GM21723 (cell line): ENCODE measurements at regions not wholly inside any gene's neighbourhood (a gene's known extent, or its start where the extent isn't known, plus 50 kb on each side); places are given as distances from the start of the nearest gene placed in this dataset.
"Not testable (repeated sequence)": the region's sequence is repeated elsewhere in the genome, so short reads cannot be mapped to it uniquely, and the experiment has no call there.

Experiments used
- ATAC-seq: cut with Tn5 transposase; IDR thresholded peaks from one replicate; pipeline ENCODE4 v1.9.1; 2021; ENCODE audit warnings: mild to moderate bottlenecking, moderate library complexity; ENCODE audit not compliant: unreplicated experiment

DNA sequence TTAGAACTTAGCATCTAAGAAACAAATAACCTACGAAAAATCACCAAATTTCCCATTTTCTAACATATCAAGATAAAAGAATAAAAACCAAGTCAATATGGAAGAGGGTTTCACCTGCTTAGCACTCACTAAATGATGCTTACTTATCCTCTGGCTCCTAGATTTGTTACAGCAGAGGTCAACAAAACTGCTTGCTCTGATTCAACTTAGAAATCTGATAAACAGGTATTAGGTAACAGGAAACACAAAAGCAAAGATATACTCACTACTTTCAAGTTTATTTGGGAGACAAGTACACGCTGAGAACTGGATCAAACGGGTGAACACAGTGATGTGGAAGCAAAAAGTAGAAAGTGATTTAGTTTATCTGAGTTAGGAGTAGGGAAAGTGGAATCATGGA is 235.7 kb upstream of the TARS1 start:
- no peak for ATAC-seq

DNA sequence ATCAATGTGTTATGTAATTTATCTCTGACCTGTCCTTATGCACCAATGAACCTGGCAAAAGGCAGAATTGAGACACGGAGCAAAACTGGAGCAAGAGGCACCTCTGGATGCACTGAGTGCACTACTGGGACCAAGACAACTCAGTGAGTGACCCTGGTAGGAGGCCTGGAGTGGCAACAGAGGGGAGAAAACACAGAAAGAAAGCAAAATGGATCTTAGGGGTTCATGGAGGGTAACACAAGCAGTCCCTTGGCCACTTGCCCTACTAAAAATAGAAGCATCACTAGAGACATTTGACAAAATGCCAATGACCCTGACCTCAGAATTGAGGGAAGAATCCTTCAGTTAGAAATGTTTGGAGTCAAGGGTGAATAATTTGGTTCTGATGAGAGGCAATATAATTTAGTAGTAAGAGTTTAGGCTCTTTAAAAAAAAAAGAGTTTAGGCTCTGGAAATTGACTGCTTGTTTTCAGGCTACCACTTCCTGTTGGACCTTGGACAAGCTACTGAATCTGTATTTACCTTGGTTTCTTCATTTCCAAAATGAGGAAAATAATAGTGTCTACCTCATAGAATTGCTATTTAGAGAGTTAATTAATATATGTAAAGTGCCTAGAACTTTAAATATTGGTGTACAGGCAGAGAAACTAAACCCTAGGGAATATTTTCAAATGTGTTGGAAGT is 234.9 kb upstream of the TARS1 start:
- no peak for ATAC-seq

DNA sequence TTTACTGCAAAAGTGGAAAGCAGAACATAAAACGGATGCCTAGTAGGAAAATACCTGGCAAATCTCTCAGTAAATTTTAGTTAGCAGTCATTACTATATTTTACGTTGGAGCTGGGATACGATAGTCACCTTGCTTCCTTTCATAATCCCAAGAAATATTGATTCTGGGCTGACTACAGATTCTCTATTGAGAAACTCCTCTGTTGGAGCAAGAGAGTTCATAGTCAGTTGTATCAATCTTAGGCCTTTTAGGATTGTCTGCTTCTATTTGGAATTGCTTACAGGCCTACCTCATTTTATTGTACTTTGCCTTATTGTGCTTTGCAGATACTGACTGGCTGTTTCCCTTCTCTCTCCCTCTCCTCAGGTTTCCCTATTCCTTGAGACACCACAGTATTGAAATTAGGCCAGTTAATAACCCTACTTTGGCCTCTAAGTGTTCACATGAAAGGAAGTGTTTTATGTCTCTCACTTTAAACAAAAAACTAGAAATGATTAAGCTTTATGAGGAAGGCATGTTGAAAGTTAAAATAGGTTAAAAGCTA is 233.7 kb upstream of the TARS1 start:
- no peak for ATAC-seq

DNA sequence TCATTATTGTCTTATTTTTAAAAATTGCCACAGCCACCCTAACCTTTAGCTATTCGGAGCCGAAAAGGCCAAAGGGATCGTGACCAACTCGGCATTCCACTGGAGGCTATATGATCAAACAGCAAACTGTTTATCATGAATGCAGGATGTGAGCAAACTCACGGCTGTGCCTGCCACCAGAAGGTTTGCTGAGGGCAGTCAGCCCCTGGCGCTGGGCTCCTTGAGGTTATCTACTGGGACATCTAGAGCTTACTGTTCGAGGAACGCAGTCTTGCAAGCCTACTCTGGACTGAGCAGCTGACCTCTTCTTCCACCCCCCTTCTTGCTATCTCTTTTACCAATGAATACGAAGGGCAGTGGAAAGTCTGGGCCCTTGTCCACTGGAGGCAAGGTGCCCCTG is 231.5 kb upstream of the TARS1 start:
- no peak for ATAC-seq

DNA sequence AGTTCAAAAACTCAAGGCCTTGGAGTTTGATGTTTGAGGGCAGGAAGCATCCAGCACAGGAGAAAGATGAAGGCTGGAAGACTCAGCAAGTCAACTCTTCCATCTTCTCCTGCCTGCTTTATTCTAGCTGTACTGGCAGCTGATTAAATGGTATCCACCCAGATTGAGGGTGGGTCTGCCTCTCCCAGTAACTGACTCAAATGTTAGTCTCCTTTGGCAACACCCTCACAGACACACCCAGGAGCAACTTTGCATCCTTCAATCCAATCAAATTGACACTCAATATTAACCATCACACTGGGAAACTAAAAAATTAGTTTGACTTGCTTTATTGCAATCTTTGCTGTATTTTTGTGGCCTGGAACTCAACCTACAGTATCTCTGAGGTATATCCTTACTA is 230.5 kb upstream of the TARS1 start:
- ATAC-seq, result not testable (repeated sequence)

DNA sequence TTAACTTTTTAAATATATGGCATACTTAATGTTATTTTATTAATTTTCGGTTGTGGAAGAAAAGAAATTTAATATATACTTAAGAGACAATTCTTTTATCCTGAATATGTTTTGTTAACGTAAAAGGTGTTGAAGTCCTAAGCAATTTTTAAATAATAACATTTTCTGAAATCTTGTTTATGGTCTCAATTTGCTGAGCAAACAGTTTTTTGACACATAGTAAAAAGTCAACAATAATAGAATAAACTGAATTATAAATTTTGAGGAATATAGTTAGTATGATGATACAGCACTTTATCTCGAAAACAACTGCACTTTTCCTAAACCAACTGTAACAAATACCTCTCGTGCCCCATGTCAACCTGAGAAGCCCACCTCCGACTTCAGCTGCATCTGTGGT is 229.8 kb upstream of the TARS1 start:
- no peak for ATAC-seq

DNA sequence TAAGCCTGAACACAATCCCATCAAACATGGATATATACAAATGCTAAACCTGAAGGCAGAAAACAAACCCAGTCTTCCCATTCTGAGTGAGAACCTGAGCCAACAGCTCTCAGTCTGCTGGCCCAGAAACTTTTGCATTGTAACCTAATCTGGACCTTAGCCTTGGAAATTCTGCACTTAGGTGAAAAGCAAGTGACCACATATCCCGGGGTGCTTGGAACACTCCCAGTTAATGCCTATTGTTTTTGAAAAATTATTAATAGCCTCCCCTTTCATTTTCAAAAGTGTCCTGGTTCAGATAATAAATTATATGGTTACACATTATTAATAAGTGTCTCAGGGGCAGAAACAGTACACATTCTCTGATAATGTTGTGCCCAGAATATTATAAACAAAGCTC is 228.3 kb upstream of the TARS1 start:
- no peak for ATAC-seq

DNA sequence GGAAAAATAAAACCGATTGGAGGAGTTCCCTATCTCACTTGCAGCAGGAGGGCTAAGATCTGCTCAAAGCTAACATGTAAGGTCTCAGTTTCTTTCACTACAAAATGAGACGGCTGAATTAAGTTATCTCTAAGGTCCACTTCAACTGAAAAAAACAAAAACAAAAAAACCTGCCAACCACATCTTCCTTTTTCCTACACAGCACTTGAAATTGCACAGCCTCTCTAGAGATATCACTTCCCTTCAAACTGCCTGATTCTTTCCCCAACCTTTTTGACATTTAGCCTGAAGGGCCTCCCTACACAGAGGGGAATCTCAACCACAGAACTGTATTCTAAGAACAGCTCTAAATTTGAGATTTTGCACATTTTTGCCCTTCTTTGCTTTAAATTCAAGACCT is 227.9 kb upstream of the TARS1 start:
- no peak for ATAC-seq

DNA sequence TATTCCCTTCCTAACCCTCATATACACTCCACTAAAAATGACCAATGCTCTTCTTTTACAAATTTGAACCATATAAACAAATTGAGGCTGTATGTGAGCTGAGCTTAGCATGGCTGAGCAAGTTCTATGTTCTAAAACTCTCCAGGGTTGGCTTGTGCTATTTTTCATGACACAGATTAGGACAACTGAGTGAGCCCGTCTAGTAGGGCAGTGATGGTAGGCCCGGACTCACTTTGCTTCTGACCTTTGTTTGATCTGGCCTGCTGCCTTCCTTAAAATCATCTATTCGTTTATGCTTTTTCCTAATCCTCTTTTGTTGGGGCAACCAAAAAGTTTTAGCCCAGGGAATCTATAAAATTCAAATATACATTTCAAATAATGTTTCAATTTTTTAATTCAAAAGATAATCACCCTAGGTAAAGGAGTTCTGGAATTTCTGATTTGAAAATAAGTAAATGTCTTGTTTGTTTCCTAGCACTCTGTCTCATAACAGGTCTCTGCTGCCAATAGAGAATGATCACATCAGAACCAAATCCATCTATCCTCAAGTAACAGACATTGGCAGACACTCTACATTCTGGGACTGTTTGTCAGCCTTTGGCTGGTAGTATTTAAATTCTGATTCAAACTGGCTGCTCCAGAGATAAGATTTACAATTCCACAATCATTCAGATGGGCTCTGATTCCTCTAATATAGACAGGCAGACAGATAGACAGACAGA is 217.0 kb upstream of the TARS1 start:
- no peak for ATAC-seq

DNA sequence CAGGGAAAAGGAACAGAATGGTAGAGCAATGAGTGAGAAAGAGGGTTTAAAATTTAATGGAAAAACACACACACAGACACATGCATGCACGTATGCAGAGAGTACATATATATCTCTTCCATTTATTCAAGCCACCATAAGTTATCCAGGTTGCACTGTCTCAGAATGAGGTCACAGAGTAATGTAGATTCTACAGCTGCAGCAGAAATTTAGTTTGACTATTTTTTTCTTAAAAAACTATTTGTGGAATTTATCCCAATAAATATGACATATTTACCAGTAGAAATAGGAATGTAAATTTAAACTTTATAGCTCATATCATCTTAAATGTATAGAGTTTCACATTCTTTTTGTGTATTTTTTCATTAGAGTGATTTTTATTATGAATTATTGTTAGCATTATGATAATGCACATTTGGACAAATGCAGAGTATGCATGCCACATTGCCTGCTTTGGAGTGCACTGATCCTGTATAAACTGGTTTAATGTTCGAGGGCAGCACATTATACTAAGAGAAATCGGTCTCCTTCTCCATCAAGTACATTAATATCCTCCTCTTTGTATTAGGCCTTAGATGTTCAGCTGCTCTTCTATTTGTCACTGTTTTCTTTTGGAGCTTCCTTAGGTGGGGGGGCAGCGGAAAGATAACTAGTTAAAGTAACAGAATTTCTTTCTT is 216.3 kb upstream of the TARS1 start:
- ATAC-seq, result no peak

DNA sequence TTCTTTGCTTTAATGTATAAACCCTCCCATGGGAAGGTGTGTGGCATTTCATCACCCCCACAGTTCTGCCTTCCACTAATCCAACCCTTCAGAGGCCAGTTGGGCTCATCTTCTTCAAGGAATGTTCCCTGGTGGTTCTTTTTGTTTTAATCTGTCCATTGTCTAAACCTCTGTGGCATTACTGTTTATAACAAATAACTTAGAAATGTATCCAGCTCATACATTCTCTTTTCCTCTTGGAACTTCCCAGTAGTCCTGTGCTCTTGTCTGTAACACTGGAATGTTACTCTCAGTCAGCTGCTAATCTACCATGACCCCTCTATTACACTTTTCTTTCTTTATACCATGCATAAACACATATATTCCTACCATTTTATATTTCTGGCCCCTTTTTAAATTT is 213.5 kb upstream of the TARS1 start:
- ATAC-seq, result no peak

DNA sequence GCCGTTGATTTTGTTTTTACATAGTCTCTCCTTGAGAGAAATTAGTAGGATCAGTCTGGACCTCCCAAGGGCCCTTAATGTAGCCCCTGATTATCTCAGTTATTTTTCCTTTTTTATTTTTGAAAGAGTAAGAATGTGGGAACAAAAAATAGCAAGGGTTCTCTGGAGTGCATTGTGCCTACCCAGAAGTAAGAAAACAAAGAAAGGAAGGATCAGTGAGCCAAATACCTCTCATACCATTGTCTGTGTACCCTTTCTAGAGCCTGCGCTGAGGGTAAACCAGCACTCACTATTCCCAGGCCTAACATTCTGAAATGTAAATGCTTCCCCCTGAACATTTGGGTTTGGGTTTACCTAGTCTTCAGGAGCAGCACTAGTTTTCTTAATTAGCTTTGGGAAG is 213.0 kb upstream of the TARS1 start:
- ATAC-seq, result no peak

DNA sequence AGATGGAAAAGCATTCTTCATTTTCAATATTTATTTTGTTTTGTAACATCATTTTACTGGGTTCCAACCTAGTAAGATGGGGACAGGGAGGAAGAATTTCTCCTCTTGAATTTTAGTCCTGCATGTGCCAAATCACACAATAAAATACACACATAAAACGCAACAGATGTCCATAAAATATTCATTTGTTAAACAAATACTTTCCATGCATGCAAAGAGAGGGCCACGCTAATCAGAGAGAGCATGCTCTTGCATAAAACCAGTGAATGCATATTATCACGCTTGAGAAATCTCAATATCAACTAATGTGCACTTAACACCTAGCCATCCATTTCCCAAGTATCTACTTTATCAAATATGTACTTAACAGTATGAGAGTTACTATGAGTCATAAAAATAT is 212.6 kb upstream of the TARS1 start:
- no peak for ATAC-seq

DNA sequence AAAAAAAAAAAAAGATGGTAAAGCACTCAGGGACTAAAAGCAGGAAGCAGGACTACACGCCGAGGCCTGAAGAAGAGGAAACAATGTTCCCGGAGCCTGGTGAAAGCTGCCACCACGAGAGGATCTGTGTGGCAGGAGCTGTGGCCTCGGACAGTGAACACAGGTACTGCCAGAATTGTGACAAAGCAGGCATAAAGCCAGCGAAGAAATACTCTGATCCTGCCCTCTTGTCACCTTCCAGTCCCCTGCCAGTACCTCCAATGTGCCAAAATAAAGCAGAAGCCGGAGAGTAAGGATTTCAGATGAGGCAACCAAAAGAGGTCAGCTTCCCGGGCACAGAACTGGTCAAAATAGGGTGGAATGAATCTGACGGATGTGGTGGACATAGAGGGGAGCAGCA is 211.5 kb upstream of the TARS1 start:
- ATAC-seq, result no peak

DNA sequence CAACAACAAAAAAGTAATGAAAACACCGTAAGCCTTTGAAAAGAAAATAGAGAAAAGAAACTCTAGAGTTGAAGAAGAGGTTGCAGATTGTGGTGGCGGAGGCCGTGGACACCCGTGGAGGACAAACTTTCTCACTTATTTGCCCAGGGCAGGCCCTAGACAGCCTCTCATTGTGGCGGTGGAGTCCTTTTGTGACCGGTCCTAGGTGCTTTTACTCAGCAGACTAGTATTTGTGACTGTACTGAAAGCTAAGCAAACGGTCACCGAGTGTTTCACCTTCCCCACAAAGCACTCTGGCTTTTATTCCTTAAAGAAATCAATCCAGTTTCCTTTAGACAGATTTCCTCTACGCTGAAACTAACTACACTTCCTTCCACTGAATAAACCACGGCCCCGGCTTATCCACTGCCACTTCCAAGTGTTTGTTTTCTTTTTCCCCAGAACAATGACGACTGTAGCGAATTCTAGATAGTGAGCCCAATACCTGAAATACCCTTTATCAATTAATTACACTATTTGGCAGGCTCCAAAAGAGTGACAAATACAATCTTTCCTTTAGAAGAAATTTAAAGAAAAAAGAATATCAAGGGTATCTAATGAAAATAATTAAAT is 210.2 kb upstream of the TARS1 start:
- no peak for ATAC-seq

DNA sequence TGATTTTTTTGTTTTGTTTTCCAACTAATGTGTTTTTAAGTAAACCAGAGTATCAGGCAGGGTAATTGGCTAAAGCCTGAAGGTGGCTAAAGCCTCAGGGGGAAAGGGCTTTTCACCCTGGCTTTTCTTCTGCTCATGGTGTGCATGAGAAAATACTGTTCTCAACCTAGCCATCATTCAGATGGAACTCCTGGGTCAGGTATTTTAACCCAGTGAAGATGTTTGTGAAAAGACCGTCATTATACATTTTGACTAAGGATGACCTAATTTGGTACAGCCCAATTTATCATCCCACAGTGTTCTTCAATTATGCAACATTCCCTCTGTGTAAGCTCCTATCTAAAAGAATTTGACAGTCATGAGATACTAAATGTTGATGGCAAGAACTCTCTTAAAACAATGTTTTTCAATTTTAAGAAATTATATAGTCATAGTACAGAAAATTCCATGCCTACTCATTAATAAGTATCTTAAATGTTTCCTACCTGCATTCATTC is 209.5 kb upstream of the TARS1 start:
- ATAC-seq, result no peak

DNA sequence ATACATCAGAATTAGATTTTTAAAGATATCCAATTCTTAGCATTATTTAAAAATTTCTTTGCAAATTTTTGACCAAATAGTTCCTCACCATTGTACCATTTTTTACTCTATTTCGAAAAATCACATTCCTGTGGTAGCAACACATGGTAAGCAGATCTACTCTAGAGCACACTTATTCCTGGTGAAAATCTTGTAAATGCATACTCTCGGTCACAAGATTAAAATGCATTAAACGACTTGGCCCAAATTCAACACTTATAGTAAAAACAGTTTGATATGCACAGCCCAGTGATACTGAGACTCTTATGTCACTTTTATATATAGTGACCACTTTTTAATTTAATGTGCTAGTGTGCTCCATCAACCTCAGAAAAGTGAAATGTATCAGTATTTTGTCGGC is 208.8 kb upstream of the TARS1 start:
- no peak for ATAC-seq

DNA sequence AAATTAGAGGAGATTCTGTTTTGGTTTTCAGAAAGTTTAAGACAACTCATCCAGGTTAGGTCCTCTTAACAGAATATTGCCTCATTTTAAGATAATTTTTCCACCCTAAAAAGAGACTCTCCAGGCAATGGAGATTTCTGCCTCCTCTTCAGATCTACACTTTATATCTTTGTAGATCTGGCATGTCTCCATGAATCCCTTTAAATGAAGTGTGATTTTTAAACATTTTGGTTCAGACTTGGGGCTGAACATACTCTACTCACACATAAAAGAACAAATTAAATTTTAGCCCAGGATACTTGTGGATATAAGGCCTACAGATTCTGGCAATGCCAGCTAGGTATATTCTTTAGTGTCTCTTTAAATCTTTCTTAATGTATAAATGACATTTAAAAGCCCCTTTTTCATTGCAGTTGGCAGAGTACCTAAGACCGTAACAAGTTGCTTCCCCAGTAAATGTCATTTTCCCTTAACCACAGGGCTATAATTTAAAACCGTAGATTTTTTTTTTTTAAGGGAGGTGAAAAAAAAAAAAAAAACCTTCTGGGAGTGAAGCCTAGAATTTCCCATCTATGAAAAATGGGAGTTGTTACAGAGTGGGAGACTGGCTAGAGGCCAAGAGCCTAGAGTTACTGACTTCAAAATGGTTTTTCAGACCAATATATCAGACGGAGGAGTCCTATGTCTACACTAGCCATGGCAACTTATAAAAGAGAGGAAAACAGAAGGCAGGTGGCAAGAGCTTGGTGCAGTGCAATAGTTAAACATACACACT is 207.8 kb upstream of the TARS1 start:
- ATAC-seq, result no peak

DNA sequence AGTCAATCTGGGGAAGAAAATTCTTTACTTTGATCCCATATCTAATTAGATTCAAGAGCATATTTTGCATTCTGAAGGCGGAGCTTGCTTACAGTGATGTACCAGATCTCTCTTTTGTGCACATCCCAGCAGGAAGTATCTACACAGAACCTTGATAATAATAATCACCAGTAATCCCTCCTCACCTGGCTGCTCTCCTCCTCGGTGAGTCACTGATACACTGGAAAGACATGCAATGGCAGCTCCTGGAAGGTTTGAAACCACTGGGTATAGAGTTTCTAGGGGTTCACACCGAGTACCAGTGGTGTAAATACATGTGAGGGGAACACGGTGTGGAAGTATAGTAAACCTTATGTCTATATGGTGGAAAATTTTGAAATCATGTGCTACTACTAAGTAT is 205.5 kb upstream of the TARS1 start:
- ATAC-seq, result no peak

DNA sequence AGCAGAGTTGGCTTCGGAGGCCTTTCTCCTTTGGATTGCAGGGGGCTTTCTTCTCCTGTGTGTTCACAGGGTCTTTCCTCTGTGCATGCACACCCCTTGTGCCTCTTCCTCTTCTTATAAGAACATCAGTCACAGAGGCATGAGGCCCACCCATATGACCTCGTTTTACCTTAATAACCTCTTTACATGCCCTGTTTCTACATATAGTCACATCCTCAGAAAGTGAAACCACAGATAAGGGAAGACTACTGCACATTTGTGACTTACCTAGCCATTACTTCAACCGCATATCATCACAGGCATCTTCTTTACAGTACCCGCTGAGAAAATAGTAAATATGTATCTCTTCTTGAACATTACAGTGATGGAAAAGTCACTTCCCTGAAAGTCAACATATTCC is 204.9 kb upstream of the TARS1 start:
- no peak for ATAC-seq

DNA sequence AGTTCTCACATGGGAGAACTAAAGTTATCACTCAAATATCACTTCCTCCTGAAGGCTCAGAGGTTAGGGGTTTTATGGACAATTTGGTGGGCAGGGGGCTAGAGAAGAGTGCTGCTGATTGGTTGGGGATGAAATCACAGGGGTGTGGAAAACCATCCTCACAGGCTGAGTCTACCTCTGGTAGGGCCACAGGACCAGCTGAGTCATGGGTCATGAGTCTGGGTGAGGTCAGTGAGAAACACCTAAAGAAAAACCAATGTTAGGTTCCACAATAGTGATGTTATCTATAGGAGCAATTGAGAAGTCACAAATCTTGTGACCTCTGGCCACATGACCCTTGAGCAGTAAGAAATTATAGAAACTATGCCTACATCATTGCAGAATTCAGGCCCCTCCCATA is 203.3 kb upstream of the TARS1 start:
- ATAC-seq, result no peak
